HG03469 (cell line): ENCODE measurements at regions not wholly inside any gene's neighbourhood (a gene's known extent, or its start where the extent isn't known, plus 50 kb on each side); places are given as distances from the start of the nearest gene placed in this dataset.

ENCODE experiments used
- ATAC-seq: cut with Tn5 transposase; IDR thresholded peaks from one replicate; pipeline ENCODE4 v1.9.1; 2021; ENCODE audit warnings: mild to moderate bottlenecking, moderate library complexity, moderate number of reproducible peaks; ENCODE audit not compliant: unreplicated experiment

GRCh38 chr12:58761308-58761707 lies 159.0 kb downstream of the LRIG3 start:
- ATAC-seq = no peak

GRCh38 chr12:58764100-58764953 lies 156.0 kb downstream of the LRIG3 start:
- no peak for ATAC-seq

GRCh38 chr12:58765076-58765475 lies 155.2 kb downstream of the LRIG3 start:
- ATAC-seq = no peak

DNA sequence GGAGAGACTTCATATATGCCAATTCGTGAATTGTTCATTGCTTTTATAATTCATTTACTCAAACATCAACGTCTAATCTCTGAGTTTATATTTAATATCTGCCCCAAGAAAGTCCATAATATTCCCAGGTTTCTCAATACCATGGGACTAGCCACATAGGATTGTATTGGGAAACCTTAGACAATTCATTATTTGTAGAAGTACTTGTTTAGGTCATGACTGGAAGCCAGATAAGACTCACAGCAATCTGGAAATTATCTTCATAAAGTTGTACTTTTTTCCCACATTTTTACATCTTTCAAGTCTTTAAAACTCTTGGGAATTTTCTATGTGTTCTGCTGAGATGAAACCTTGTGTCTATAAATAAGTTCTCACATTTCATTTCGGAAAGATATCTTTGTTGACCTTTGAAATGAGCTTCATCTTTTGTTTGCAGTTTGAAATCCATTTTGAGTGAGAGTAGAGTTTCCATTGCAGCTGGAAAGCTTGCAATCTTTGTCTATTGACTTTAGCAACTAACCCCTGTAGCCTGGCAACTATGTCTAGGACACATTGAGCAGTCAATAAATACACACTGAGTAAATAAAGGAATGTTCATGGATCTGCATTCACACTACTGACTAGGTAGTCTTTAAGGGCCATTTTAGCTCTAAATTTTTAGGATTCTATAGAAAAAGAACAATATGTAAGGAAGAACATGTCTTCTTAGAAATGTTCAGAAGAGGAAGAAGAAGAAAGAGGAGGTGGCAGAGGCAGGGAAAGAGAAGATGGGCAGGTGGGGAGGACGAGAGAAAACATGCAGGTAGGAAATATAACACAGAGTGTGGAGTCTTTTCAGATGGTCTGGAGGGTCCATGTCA lies 154.4 kb downstream of the LRIG3 start:
- no peak for ATAC-seq

- ATAC-seq = no peak
These were observed 153.8 kb downstream of the LRIG3 start for GRCh38 chr12:58766513-58766870.

- no peak for ATAC-seq
These were observed 152.8 kb downstream of the LRIG3 start for GRCh38 chr12:58767496-58767895.

- no peak for ATAC-seq
These were observed 146.3 kb downstream of the LRIG3 start for GRCh38 chr12:58773986-58774385.

- ATAC-seq = no peak
These were observed 145.6 kb downstream of the LRIG3 start for GRCh38 chr12:58774731-58775130.

DNA sequence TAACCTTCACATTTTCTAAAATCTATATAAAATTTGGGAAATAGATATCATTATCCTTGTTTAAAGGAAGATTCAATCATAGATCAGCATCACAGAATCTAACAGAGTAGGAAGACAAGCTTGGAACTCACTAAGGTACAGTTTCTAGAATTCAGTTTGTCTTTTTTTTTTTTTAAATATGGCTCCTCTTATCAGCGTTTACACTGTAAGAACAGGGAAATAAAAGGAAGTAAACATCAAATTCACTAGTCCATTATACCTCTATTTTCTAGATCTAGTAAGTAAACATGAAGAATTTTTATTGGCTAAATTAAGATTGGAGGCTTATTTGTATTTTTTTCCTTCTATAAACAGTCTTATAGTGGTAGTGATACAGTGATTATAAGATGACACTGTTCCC lies 144.9 kb downstream of the LRIG3 start:
- ATAC-seq = no peak

DNA sequence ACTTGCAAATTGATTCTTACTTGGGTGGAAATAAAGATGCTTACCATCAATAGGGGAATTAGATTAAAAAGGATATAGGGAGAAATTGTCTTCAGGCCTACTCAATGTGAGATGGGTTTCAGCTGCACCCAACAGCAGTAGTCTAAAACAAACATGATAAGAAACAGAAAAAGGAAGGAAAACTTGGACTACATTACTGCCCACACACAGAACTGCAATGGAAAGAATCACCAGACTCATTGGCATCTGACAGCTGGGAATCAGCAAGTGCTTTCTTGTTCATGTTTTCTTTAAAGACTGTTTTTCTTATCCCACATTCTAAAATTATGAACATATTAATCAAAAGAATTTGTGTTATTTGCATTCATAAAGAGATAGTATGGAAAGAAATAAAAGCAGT lies 144.2 kb downstream of the LRIG3 start:
- ATAC-seq = no peak

DNA sequence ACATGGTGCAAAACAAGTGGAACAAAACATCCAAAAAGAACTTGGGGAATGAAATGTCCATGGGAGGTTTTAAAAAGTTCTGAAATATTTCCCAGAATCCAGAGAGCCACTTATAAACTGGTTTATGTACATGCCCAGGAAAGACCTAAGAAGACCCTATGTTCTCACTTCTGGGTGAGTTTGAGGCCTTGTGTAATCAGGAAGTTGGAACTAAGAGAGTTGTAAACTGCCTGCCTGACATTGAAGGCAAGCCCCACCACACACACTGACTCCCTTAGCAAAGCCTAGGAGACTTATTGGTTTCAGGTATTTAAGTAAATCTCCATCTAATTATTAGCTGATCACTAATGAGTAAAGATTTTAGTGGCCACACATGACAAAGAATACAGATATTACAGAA lies 142.5 kb downstream of the LRIG3 start:
- ATAC-seq = no peak

GRCh38 chr12:58781609-58782008 lies 138.7 kb downstream of the LRIG3 start:
- ATAC-seq = no peak

DNA sequence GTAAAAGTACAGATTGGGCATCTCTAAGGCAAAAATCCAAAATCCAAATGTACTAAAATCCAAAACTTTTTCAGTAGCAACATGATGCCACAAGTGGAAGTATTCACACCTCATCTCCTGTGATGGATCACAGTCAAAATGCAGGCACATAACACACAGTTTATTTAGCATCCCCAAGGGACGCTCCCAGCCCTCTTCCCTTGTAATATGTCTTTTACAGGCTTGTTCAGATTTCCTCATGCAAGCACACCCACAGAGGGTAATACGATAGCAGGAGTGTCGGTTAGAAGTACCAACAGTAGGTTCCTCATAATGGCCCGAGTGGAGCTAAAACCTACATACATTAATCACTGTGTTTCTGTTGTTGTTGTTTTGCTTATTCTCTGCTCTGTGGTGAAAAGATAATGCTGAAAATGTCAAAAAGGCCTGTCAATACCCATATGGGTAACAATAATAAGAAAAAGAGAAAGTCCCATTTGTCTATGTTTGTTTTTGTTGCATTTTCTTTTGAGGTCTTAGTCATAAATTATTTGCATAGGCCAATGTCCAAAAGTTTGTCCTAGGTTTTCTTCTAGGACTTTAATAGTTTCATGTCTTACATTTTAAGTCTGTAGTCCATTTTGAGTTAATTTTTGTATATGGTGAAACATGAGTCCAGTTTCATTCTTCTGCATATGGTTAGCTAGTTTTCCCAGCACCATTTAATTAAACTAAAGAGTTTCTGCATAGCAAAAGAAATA lies 133.1 kb downstream of the LRIG3 start:
- ATAC-seq = no peak

GRCh38 chr12:58794859-58795258 lies 125.4 kb downstream of the LRIG3 start:
- ATAC-seq = no peak

DNA sequence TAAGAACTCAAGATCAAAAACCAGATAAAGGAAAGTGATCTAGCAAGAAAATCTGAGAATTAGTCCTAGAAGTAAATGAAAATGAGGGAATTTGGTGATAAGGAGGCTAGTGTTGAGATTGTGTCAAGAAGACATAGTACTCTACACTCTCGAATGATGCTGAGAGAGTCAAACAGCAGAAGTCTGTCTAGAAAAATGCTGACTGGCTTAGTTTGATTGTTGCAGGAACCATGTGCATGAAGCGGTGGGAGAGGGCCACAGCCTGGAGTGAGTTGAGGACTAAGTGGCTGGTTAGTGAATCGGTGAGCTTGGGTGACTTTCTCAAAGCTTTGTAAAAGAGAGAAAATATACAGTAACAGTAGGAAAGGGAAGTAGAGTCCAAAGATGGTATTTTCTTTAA lies 124.5 kb downstream of the LRIG3 start:
- no peak for ATAC-seq

GRCh38 chr12:58801986-58802385 lies 118.3 kb downstream of the LRIG3 start:
- ATAC-seq = no peak

- ATAC-seq = no peak
These were observed 116.4 kb downstream of the LRIG3 start for GRCh38 chr12:58803908-58804307.

GRCh38 chr12:58804749-58805148 lies 115.6 kb downstream of the LRIG3 start:
- no peak for ATAC-seq

- ATAC-seq = no peak
These were observed 111.2 kb downstream of the LRIG3 start for GRCh38 chr12:58809064-58809607.

GRCh38 chr12:58811346-58811745 lies 109.0 kb downstream of the LRIG3 start:
- no peak for ATAC-seq

DNA sequence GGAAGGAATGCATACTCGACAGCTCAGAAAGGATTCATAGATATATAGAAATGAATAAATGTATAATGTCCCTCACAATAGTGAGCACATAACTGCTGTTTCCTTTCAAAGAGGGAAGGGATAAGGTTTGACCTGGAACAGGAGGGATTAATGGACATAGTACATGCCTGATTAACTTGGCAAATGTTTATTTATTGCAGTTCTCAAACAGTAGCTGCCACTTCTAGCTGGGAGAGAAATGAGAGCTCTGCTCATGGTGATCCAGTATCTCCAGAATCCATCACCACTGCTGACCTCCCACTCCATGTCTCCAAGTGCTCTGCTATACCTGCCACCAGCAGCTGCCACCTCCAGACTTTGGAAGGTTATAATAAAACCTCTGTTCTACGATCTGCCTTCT lies 108.1 kb downstream of the LRIG3 start:
- no peak for ATAC-seq
